ENCODE measurements at regions not wholly inside any gene's neighbourhood (a gene's known extent, or its start where the extent isn't known, plus 50 kb on each side); places are given as distances from the start of the nearest gene placed in this dataset.

GRCh38 chr2:200161458-200161857 is 145.0 kb upstream of the SPATS2L start:
- ChIA-PET POLR2A (no interaction called here), CTCF (no interaction called here)
- no peaks in the 10 kb centered on the region for H3K9me3 Mint-ChIP-seq
- H3K27ac Mint-ChIP-seq, result no peak overlapping the region
- H3K4me3 Mint-ChIP-seq, result no peak overlapping the region
- no peak for DNase-seq
- peaks cover 2% of the 10 kb centered on the region for H3K27me3 Mint-ChIP-seq
- H3K36me3 Mint-ChIP-seq (ENCODE audit: low read depth), result no peaks in the 10 kb centered on the region
- H3K4me1 Mint-ChIP-seq, result peaks cover 3% of the 10 kb centered on the region

GRCh38 chr2:200165687-200166086 is 140.8 kb upstream of the SPATS2L start:
- ChIA-PET POLR2A (no interaction called here), CTCF (interaction anchor here (1.2 kb wide), 1 partner anchor 10 kb away, joined by 3 read pairs; no protein-coding TSS in a partner anchor)
- Mint-ChIP-seq H3K27ac (no peak overlapping the region), H3K36me3 (ENCODE audit: low read depth) (no peaks in the 10 kb centered on the region), H3K9me3 (no peaks in the 10 kb centered on the region), H3K27me3 (peaks cover 8% of the 10 kb centered on the region), H3K4me3 (no peak overlapping the region), H3K4me1 (no peaks in the 10 kb centered on the region)
- DNase-seq, result no peak

- H3K27ac Mint-ChIP-seq, result no peak overlapping the region
- H3K4me1 Mint-ChIP-seq, result no peaks in the 10 kb centered on the region
- peaks cover 8% of the 10 kb centered on the region for H3K27me3 Mint-ChIP-seq
- H3K4me3 Mint-ChIP-seq, result no peak overlapping the region
- DNase-seq, result no peak
- ChIA-PET POLR2A (no interaction called here), CTCF (no interaction called here)
- no peaks in the 10 kb centered on the region for H3K9me3 Mint-ChIP-seq
- H3K36me3 Mint-ChIP-seq (ENCODE audit: low read depth), result no peaks in the 10 kb centered on the region
Measured at GRCh38 chr2:200168641-200169555, 137.6 kb upstream of the SPATS2L start.

GRCh38 chr2:200170221-200170620 is 136.3 kb upstream of the SPATS2L start:
- no peak overlapping the region for H3K4me3 Mint-ChIP-seq
- no peak for DNase-seq
- POLR2A ChIA-PET, result no interaction called here

GRCh38 chr2:200171731-200172482 is 134.6 kb upstream of the SPATS2L start:
- no peak for DNase-seq
- Mint-ChIP-seq H3K27me3 (peaks cover 6% of the 10 kb centered on the region), H3K4me3 (no peak overlapping the region), H3K36me3 (ENCODE audit: low read depth) (no peaks in the 10 kb centered on the region), H3K9me3 (no peaks in the 10 kb centered on the region), H3K27ac (no peak overlapping the region), H3K4me1 (no peaks in the 10 kb centered on the region)
- ChIA-PET POLR2A (no interaction called here), CTCF (no interaction called here)

More at GRCh38 chr2:200170221-200170620, 136.3 kb upstream of the SPATS2L start:
- Mint-ChIP-seq H3K27me3 (peaks cover 7% of the 10 kb centered on the region), H3K9me3 (no peaks in the 10 kb centered on the region), H3K36me3 (ENCODE audit: low read depth) (no peaks in the 10 kb centered on the region), H3K27ac (no peak overlapping the region), H3K4me1 (no peaks in the 10 kb centered on the region)
- CTCF ChIA-PET, result no interaction called here

GRCh38 chr2:200172521-200172920 is 134.0 kb upstream of the SPATS2L start:
- peaks cover 6% of the 10 kb centered on the region for H3K27me3 Mint-ChIP-seq
- H3K27ac Mint-ChIP-seq, result no peak overlapping the region
- H3K36me3 Mint-ChIP-seq (ENCODE audit: low read depth), result no peaks in the 10 kb centered on the region
- H3K4me1 Mint-ChIP-seq, result no peaks in the 10 kb centered on the region
- ChIA-PET POLR2A (no interaction called here), CTCF (no interaction called here)
- DNase-seq, result no peak
- no peak overlapping the region for H3K4me3 Mint-ChIP-seq
- no peaks in the 10 kb centered on the region for H3K9me3 Mint-ChIP-seq

GRCh38 chr2:200172944-200173581 is 133.4 kb upstream of the SPATS2L start:
- POLR2A ChIA-PET, result no interaction called here
- Mint-ChIP-seq H3K27ac (no peak overlapping the region), H3K4me1 (no peaks in the 10 kb centered on the region), H3K27me3 (peaks cover 2% of the 10 kb centered on the region), H3K4me3 (no peak overlapping the region), H3K36me3 (ENCODE audit: low read depth) (no peaks in the 10 kb centered on the region), H3K9me3 (no peaks in the 10 kb centered on the region)
- CTCF ChIA-PET, result no interaction called here
- no peak for DNase-seq

- POLR2A ChIA-PET, result no interaction called here
- Mint-ChIP-seq H3K27me3 (no peaks in the 10 kb centered on the region), H3K36me3 (ENCODE audit: low read depth) (no peaks in the 10 kb centered on the region), H3K27ac (no peak overlapping the region), H3K9me3 (no peaks in the 10 kb centered on the region), H3K4me3 (no peak overlapping the region), H3K4me1 (no peaks in the 10 kb centered on the region)
- CTCF ChIA-PET, result no interaction called here
- DNase-seq, result no peak
Measured at GRCh38 chr2:200173691-200174090, 132.8 kb upstream of the SPATS2L start.

- CTCF ChIA-PET, result no interaction called here
- H3K9me3 Mint-ChIP-seq, result no peaks in the 10 kb centered on the region
Measured at GRCh38 chr2:200174433-200175216, 131.9 kb upstream of the SPATS2L start.

GRCh38 chr2:200177971-200178911 is 128.3 kb upstream of the SPATS2L start:
- DNase-seq, result no peak
- H3K27ac Mint-ChIP-seq, result no peak overlapping the region
- POLR2A ChIA-PET, result no interaction called here

More at GRCh38 chr2:200174433-200175216, 131.9 kb upstream of the SPATS2L start:
- H3K36me3 Mint-ChIP-seq (ENCODE audit: low read depth), result no peaks in the 10 kb centered on the region
- no peak overlapping the region for H3K27ac Mint-ChIP-seq
- H3K27me3 Mint-ChIP-seq, result no peaks in the 10 kb centered on the region
- no peaks in the 10 kb centered on the region for H3K4me1 Mint-ChIP-seq
- no peak for DNase-seq
- POLR2A ChIA-PET, result no interaction called here
- H3K4me3 Mint-ChIP-seq, result no peak overlapping the region

GRCh38 chr2:200179151-200179550 is 127.3 kb upstream of the SPATS2L start:
- ChIA-PET CTCF (no interaction called here), POLR2A (no interaction called here)
- no peaks in the 10 kb centered on the region for H3K36me3 Mint-ChIP-seq (ENCODE audit: low read depth)
- DNase-seq, result no peak
- no peaks in the 10 kb centered on the region for H3K4me1 Mint-ChIP-seq
- H3K27ac Mint-ChIP-seq, result no peak overlapping the region
- peaks cover 8% of the 10 kb centered on the region for H3K27me3 Mint-ChIP-seq
- no peak overlapping the region for H3K4me3 Mint-ChIP-seq
- H3K9me3 Mint-ChIP-seq, result no peaks in the 10 kb centered on the region

More at GRCh38 chr2:200177971-200178911, 128.3 kb upstream of the SPATS2L start:
- Mint-ChIP-seq H3K9me3 (no peaks in the 10 kb centered on the region), H3K36me3 (ENCODE audit: low read depth) (no peaks in the 10 kb centered on the region), H3K4me3 (no peak overlapping the region), H3K27me3 (peaks cover 6% of the 10 kb centered on the region), H3K4me1 (no peaks in the 10 kb centered on the region)
- CTCF ChIA-PET, result no interaction called here

- H3K4me1 Mint-ChIP-seq, result no peaks in the 10 kb centered on the region
- H3K4me3 Mint-ChIP-seq, result no peak overlapping the region
- ChIA-PET CTCF (interaction anchor here (1.1 kb wide), 2 partner anchors 28 to 205 kb away, joined by 3 read pairs; no protein-coding TSS in a partner anchor), POLR2A (no interaction called here)
- H3K36me3 Mint-ChIP-seq (ENCODE audit: low read depth), result no peaks in the 10 kb centered on the region
- no peaks in the 10 kb centered on the region for H3K9me3 Mint-ChIP-seq
- no peak for DNase-seq
- no peak overlapping the region for H3K27ac Mint-ChIP-seq
- H3K27me3 Mint-ChIP-seq, result peaks cover 24% of the 10 kb centered on the region
Measured at GRCh38 chr2:200180943-200181342, 125.5 kb upstream of the SPATS2L start.

Measured in activated CD4-positive, alpha-beta T cell treated with anti-CD3 and anti-CD28 coated beads, Interleukin-2, amount 10 ng/mL, durations not matched to agents 7 days and 5 days (primary cell).